ENCODE measurements at regions not wholly inside any gene's neighbourhood (a gene's known extent, or its start where the extent isn't known, plus 50 kb on each side); places are given as distances from the start of the nearest gene placed in this dataset.

DNA sequence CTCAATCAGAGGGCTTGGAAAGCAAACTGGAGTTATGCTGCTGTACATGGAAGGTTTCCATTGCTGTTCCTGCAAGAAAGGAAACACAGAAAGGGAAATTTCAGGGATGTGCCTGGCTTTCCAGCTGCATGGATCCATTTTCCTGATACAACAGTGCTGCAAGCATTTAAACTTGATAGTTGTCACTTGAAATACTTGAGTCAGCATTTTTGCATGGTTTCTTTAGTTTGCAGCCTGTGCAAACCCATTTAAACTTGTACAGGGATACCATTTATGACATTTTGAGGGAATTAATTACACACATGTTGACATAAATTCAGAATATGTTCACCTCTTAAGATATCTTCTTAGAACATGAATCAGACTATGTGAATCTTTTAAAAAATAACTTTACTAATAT lies 131.1 kb upstream of the RASGEF1B start:
- DNase-seq: no peak
- Mint-ChIP-seq H3K9me3 (peaks cover 20% of the 10 kb centered on the region), H3K4me1 (peaks cover 75% of the 10 kb centered on the region)

DNA sequence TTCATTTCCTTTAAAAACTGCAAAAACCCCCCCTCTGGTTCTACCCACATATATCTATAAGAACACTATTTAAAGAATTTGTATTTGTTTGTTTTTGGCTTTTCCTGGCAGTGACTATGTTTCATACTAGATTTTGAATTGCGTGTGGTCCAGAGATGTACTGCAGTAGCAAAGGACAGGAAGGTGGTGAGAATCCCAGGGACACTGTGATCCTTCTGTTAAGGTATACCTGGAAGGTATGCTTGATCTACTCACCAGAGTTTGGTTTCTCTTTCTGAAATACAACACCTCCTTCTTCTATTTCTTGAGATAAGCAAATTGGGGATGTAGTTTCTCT lies 129.6 kb upstream of the RASGEF1B start:
- Mint-ChIP-seq H3K36me3 (ENCODE audit: low read depth) (no peaks in the 10 kb centered on the region), H3K4me1 (peaks cover 64% of the 10 kb centered on the region), H3K27me3 (ENCODE audit: low read depth, poor library complexity) (peaks cover 4% of the 10 kb centered on the region), H3K27ac (peak overlapping the region; percentile 95), H3K4me3 (peak overlapping the region; percentile 32), H3K9me3 (peaks cover 26% of the 10 kb centered on the region)
- TF ChIP-seq, protein P1, sequence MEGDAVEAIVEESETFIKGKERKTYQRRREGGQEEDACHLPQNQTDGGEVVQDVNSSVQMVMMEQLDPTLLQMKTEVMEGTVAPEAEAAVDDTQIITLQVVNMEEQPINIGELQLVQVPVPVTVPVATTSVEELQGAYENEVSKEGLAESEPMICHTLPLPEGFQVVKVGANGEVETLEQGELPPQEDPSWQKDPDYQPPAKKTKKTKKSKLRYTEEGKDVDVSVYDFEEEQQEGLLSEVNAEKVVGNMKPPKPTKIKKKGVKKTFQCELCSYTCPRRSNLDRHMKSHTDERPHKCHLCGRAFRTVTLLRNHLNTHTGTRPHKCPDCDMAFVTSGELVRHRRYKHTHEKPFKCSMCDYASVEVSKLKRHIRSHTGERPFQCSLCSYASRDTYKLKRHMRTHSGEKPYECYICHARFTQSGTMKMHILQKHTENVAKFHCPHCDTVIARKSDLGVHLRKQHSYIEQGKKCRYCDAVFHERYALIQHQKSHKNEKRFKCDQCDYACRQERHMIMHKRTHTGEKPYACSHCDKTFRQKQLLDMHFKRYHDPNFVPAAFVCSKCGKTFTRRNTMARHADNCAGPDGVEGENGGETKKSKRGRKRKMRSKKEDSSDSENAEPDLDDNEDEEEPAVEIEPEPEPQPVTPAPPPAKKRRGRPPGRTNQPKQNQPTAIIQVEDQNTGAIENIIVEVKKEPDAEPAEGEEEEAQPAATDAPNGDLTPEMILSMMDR (IDR thresholded peaks at IDR 0.05): no peak
- DNase-seq: no peak

More for the DNA sequence above, 131.1 kb upstream of the RASGEF1B start:
- Mint-ChIP-seq H3K27ac (no peak overlapping the region), H3K27me3 (ENCODE audit: low read depth, poor library complexity) (peaks cover 4% of the 10 kb centered on the region), H3K36me3 (ENCODE audit: low read depth) (no peaks in the 10 kb centered on the region), H3K4me3 (no peak overlapping the region)
- TF ChIP-seq, protein P1 (IDR thresholded peaks at IDR 0.05): no peak

DNA sequence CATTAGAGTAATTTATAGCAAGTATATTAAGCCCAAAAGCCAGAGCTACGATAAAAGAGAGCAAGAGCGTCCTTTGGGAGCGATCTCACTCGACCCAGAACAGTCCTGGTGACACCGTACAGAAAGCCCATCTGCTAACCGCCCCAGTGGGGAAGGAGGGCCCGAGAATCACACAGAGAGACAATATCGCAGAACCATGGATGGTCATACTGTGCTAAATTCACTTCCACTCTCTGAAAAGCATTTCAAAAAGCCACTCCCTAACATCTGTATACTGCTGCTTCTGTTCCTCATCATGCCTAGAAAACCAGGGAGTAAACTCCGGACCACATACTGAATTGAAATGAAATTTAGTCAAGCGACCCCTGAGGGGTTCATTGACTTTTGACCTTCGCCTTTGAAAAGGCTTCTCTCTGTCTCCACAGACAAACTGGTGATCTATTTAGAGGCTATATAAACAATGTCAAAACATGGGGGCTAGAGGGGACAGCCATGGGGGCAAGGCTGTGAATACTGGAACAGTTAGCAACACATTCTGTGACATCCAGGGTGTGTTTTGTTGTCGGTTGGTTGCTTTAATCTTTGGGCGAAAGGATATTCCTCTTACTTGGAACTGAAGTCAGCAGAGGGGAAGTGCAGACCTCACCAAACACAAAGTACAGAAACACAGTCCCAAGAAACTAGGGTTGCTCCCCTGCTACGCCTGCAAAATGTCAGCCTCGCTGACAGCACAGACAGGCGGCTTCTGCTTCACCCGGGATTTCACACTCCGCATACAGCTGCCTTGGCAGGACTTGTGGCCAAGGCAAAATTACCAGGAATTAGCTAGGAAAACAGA lies 129.0 kb upstream of the RASGEF1B start:
- no peaks in the 10 kb centered on the region for H3K36me3 Mint-ChIP-seq (ENCODE audit: low read depth)
- peaks cover 26% of the 10 kb centered on the region for H3K9me3 Mint-ChIP-seq
- peaks cover 4% of the 10 kb centered on the region for H3K27me3 Mint-ChIP-seq (ENCODE audit: low read depth, poor library complexity)
- TF ChIP-seq, protein P1 (IDR thresholded peaks at IDR 0.05): no peak
- peak overlapping the region; percentile 95 for H3K27ac Mint-ChIP-seq
- peaks cover 64% of the 10 kb centered on the region for H3K4me1 Mint-ChIP-seq
- DNase-seq: peak; percentile 43
- H3K4me3 Mint-ChIP-seq: peak overlapping the region; percentile 32

DNA sequence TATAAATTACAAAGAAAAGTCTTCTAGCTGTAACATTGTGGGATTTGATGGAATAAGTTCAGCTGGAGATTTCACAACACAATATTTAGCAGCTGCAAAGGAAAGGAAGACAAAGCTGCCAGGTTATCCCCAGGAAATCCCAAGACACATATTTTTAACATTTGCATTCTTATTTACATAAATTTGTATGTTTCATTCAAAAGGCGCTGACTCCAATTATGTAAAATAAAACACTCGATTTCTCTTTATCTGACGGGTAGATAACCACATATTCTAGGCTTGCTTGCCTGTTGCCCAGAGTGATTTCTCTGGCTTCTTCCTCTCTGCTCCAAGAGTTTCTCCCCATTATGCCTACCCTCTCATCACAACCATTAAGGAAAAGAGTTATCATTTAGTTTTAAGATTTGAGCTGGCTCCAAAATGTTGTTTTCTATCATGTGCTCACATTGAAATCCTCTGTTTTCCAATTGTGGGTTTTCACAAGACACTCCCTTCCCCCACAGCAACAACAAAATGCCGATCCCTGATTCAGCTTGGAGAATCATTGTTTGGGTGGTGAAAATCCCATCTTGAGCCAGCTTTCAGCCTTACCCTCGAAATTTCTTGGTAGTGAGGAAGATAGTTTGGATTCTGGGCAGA lies 128.2 kb upstream of the RASGEF1B start:
- DNase-seq: no peak
- TF ChIP-seq, protein P1 (IDR thresholded peaks at IDR 0.05): no peak
- Mint-ChIP-seq H3K4me1 (peaks cover 62% of the 10 kb centered on the region), H3K27me3 (ENCODE audit: low read depth, poor library complexity) (peaks cover 4% of the 10 kb centered on the region), H3K36me3 (ENCODE audit: low read depth) (no peaks in the 10 kb centered on the region), H3K9me3 (peaks cover 26% of the 10 kb centered on the region), H3K4me3 (peak overlapping the region; percentile 32), H3K27ac (peak overlapping the region; percentile 31)

DNA sequence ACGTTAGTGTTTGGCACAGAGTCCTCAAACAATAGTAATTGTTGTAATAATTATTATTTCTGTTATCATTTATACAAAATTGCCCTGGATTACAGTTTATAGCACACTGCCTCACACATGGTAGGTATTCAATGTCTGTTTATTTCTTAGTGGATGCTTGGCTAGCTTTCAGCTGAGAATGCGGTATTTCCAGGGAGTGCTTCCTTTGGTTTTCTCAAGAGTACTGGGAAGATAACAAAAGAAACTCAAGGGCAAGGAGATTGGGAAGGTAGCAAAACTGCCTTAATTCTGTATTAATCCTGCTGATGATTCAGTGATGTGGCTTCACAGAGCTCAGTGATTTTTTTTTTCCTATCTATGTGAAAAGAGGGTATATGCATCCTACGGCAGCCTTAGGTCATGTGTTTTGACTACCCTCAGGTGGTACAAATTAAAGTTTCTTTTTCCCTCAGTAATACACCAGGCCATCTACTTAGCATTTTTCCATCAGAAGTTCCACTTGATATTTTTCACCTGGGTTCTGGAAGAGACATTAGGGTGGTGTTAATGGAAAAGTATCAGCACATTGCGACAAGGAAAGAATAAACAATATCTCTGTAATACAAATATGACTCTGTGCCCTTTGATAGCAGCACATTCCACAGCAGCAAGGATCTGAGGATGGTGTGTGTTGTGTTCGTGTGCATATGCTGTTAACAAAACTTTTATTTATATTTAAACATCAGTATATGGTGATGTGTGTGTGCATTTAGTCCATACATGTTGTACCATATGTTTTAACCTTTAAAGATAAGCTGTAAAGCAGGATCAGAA lies 124.3 kb upstream of the RASGEF1B start:
- Mint-ChIP-seq H3K4me3 (no peak overlapping the region), H3K36me3 (ENCODE audit: low read depth) (no peaks in the 10 kb centered on the region), H3K27ac (no peak overlapping the region), H3K4me1 (peaks cover 49% of the 10 kb centered on the region), H3K9me3 (peaks cover 19% of the 10 kb centered on the region), H3K27me3 (ENCODE audit: low read depth, poor library complexity) (peaks cover 8% of the 10 kb centered on the region)
- TF ChIP-seq, protein P1 (IDR thresholded peaks at IDR 0.05): no peak
- DNase-seq: no peak

Data from nephron progenitor cell (in vitro differentiated cells).